Type B pancreatic cell (in vitro differentiated cells): ENCODE measurements at regions not wholly inside any gene's neighbourhood (a gene's known extent, or its start where the extent isn't known, plus 50 kb on each side); places are given as distances from the start of the nearest gene placed in this dataset.
"Not testable (repeated sequence)": the region's sequence is repeated elsewhere in the genome, so short reads cannot be mapped to it uniquely, and the experiment has no call there.

Experiments
- DNase-seq: peaks from one replicate; pipeline ENCODE4 v3.0.0; 2021; ENCODE audit warnings: mixed read lengths; ENCODE audit not compliant: unreplicated experiment; ENCODE audit errors: extremely low spot score
- H3K27ac Mint-ChIP-seq: 2 replicates; pipeline ENCODE4 v1.8.0; 2021; ENCODE audit warnings: mild to moderate bottlenecking, mixed read lengths
- H3K27me3 Mint-ChIP-seq: 2 replicates; pipeline ENCODE4 v1.8.0; 2021; ENCODE audit warnings: mixed read lengths
- H3K36me3 Mint-ChIP-seq: 2 replicates; pipeline ENCODE4 v1.8.0; 2021; ENCODE audit warnings: mixed read lengths
- H3K4me1 Mint-ChIP-seq: one replicate; pipeline ENCODE4 v1.8.0; 2021; ENCODE audit warnings: mixed read lengths; ENCODE audit not compliant: unreplicated experiment
- H3K4me3 Mint-ChIP-seq: 2 replicates; pipeline ENCODE4 v1.8.0; 2021; ENCODE audit warnings: mild to moderate bottlenecking, mixed read lengths
- H3K9me3 Mint-ChIP-seq: 2 replicates; pipeline ENCODE4 v1.8.0; 2021; ENCODE audit warnings: mixed read lengths
- TF ChIP-seq, protein P1 (sequence below): fragments of 200-600 bp; sonication (generic); conservative IDR thresholded peaks from 2 replicates; pipeline ENCODE4 v1.5.0; 2021; ENCODE audit warnings: antibody characterized with exemption, mild to moderate bottlenecking

DNA sequence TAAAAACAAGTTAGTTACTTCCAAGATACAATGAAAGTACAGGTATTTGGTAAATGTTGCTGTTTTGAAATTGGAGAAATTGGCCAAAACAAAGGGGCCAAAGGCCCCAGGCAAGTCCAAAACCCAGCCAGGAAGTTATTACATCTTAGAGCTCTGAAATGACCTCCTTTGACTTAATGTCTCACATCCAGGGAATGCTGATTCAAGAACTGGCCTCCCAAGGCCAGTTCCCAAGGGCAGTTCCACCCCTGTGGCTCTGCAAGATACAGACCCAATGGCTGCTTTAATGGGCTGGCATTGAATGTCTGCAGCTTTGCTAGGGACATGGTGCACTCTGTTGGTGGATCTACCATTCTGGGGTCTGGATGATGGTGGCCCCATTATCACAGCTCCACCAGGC, 217.3 kb upstream of the FKBP1C start:
- TF ChIP-seq, protein P1, sequence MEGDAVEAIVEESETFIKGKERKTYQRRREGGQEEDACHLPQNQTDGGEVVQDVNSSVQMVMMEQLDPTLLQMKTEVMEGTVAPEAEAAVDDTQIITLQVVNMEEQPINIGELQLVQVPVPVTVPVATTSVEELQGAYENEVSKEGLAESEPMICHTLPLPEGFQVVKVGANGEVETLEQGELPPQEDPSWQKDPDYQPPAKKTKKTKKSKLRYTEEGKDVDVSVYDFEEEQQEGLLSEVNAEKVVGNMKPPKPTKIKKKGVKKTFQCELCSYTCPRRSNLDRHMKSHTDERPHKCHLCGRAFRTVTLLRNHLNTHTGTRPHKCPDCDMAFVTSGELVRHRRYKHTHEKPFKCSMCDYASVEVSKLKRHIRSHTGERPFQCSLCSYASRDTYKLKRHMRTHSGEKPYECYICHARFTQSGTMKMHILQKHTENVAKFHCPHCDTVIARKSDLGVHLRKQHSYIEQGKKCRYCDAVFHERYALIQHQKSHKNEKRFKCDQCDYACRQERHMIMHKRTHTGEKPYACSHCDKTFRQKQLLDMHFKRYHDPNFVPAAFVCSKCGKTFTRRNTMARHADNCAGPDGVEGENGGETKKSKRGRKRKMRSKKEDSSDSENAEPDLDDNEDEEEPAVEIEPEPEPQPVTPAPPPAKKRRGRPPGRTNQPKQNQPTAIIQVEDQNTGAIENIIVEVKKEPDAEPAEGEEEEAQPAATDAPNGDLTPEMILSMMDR: no peak
- H3K36me3 Mint-ChIP-seq: no peaks in the 10 kb centered on the region
- DNase-seq: no peak
- no peak overlapping the region for H3K27ac Mint-ChIP-seq
- H3K4me1 Mint-ChIP-seq: peaks cover under 1% of the 10 kb centered on the region
- H3K4me3 Mint-ChIP-seq: no peak overlapping the region
- no peaks in the 10 kb centered on the region for H3K27me3 Mint-ChIP-seq
- no peaks in the 10 kb centered on the region for H3K9me3 Mint-ChIP-seq

DNA sequence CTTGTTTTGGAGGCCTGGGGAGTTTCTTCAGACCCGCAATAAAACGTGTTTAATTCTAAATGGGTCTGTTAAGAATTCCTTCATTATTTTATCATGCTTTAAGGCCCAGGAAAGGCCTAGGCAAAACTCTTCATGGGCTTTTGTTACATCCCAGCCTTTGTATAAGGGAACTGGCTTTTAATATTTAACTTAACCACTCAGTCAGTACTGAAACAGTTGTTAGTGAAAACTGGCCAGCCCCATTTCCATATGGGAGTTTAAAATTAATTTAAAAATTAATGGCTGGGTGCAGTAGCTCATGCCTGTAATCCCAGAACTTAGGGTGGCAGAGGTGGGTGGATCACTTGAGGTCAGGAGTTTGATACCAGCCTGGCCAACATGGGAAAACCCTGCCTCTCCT, 213.2 kb upstream of the FKBP1C start:
- Mint-ChIP-seq H3K27me3 (no peaks in the 10 kb centered on the region), H3K4me3 (no peak overlapping the region), H3K4me1 (peaks cover 10% of the 10 kb centered on the region), H3K27ac (no peak overlapping the region), H3K9me3 (no peaks in the 10 kb centered on the region), H3K36me3 (no peaks in the 10 kb centered on the region)
- TF ChIP-seq, protein P1: no peak
- no peak for DNase-seq

DNA sequence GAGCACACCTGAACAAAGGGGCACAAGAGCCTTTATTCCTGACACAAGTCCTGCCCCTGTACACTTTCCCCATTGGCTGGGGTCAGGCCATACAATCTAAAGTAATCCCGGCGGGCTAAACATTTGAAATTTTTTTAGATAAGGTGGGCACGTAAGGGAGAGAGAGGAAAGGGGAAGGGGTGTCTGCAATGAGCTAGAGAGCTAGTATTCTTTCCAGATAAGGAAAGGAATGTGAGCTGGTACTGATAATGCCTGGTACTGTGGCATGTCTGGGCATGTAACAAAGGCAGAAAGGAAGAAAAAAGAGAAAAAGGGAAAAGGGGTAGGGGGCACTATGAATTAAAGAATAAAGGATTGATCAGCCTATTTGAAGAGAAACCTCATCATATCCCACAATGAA, 212.0 kb upstream of the FKBP1C start:
- not testable (repeated sequence) for H3K36me3 Mint-ChIP-seq, H3K27me3 Mint-ChIP-seq, H3K4me1 Mint-ChIP-seq, DNase-seq, H3K9me3 Mint-ChIP-seq
- H3K27ac Mint-ChIP-seq: peak overlapping the region; percentile 83
- peak overlapping the region; percentile 55 for H3K4me3 Mint-ChIP-seq

DNA sequence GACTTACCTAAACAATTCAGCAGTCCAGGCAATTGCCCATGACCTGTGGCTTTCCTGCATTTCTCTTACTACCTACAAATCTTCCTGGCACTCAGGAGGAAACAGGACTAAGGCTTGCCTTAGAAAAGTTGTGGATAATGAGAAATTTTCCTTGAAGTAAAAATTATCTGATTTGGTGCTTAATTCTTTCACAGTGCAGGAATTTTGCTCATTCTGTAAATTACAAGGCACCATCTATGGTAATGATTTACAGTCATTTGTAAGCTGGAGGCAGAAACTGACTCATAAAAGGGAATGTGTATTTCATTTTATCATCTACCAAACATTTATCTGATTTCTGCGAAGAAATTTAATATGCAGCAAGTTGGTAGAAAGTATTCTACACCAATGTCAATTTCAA, 211.5 kb upstream of the FKBP1C start:
- no peaks in the 10 kb centered on the region for H3K36me3 Mint-ChIP-seq
- TF ChIP-seq, protein P1: no peak
- no peaks in the 10 kb centered on the region for H3K27me3 Mint-ChIP-seq
- peaks cover 10% of the 10 kb centered on the region for H3K4me1 Mint-ChIP-seq
- peak overlapping the region; percentile 83 for H3K27ac Mint-ChIP-seq
- no peak overlapping the region for H3K4me3 Mint-ChIP-seq
- no peak for DNase-seq
- H3K9me3 Mint-ChIP-seq: no peaks in the 10 kb centered on the region

DNA sequence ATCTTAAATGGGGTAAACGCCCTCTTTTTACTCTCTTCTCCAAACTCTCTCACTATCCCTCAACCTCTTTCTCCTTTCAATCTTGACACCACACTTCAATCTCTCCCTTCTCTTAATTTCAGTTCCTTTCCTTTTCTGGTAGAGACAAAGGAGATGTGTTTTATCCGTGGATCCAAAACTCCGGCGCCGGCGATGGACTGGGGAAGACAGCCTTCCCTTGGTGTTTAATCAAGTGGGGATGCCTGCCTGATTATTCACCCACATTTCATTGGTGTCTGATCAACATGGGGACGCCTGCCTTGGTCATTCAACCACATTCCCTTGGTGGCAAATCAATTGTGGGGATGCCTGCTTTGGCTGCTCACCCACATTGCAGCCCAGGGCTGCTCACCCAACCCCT, 205.3 kb upstream of the FKBP1C start:
- not testable (repeated sequence) for H3K36me3 Mint-ChIP-seq, DNase-seq, H3K27ac Mint-ChIP-seq, H3K4me3 Mint-ChIP-seq, H3K27me3 Mint-ChIP-seq, H3K4me1 Mint-ChIP-seq, H3K9me3 Mint-ChIP-seq

DNA sequence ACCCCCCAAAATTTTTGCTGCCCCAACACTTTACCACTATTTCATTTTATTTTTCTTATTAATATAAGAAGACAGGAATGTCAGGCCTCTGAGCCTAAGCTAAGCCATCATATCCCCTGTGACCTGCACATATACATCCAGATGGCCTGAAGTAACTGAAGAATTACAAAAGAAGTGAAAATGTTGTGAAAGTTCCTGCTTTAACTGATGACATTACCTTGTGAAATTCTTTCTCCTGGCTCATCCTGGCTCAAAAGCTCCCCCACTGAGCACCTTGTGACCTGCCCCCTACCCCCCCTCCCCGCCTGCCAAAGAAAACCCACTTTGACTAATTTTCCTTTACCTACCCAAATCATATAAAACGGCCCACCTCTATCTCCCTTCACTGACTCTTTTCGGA, 200.3 kb upstream of the FKBP1C start:
- DNase-seq, H3K27ac Mint-ChIP-seq, H3K9me3 Mint-ChIP-seq, H3K4me3 Mint-ChIP-seq, H3K36me3 Mint-ChIP-seq, H3K27me3 Mint-ChIP-seq, H3K4me1 Mint-ChIP-seq: not testable (repeated sequence)

DNA sequence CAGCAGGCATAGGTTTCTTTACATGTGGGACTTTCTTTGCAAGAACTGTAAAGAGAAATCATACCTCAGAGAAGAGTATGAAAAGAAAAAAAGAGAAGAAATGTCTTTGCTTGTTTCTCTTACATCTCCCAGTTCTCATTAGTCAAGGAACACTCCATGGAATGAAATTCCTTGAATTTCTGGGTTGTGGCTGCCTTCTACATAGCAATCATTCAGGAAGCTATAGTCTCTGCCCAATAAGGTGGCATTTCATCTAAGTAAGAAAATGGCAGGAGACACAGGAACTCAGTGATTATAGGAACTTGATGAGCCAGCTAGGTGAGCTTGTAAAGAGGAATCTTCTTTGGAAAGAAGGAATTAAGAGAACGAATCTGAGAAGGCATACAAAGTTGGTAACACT, 197.0 kb upstream of the FKBP1C start:
- Mint-ChIP-seq H3K27ac (no peak overlapping the region), H3K27me3 (no peaks in the 10 kb centered on the region), H3K9me3 (no peaks in the 10 kb centered on the region), H3K4me3 (no peak overlapping the region), H3K4me1 (no peaks in the 10 kb centered on the region), H3K36me3 (no peaks in the 10 kb centered on the region)
- no peak for DNase-seq
- TF ChIP-seq, protein P1: no peak
